ENCODE measurements at regions not wholly inside any gene's neighbourhood (a gene's known extent, or its start where the extent isn't known, plus 50 kb on each side); places are given as distances from the start of the nearest gene placed in this dataset.

- DNase-seq (ENCODE audit: low read depth) (no peak), FAIRE-seq (no peak)
- Histone ChIP-seq H4K20me1 (ENCODE audit: insufficient read depth, low read length) (no peaks in the 10 kb centered on the region), H3K79me2 (ENCODE audit: insufficient read depth, low read length) (no peaks in the 10 kb centered on the region), H3K4me1 (ENCODE audit: insufficient read depth, low read length) (no peaks in the 10 kb centered on the region), H3K36me3 (ENCODE audit: insufficient read depth, low read length) (no peaks in the 10 kb centered on the region), H3K27me3 (ENCODE audit: insufficient read depth, low read length) (no peaks in the 10 kb centered on the region), H3K4me2 (ENCODE audit: low read length) (no peak overlapping the region), H3K9me3 (ENCODE audit: insufficient read depth, low read depth, low read length) (no peaks in the 10 kb centered on the region), H3K27ac (ENCODE audit: low read depth, low read length) (no peak overlapping the region), H3K9ac (ENCODE audit: low read length) (no peak overlapping the region), H2AFZ (ENCODE audit: low read depth, low read length) (no peak overlapping the region), H3K4me3 (ENCODE audit: insufficient read depth, low read depth, low read length) (no peak overlapping the region)
- no peaks in the 10 kb centered on the region for H3K4me1 Mint-ChIP-seq (ENCODE audit: low read depth, unreplicated experiment)
- TF ChIP-seq EZH2 (IDR thresholded peaks at IDR 0.05; ENCODE audit: insufficient read depth, low read length) (no peak), CTCF (IDR thresholded peaks at IDR 0.05; ENCODE audit: insufficient read depth, low read depth, low read length) (no peak)
- H3K36me3 Mint-ChIP-seq (ENCODE audit: low read depth, unreplicated experiment), result peaks cover 1% of the 10 kb centered on the region
- peaks cover 11% of the 10 kb centered on the region for H3K27me3 Mint-ChIP-seq (ENCODE audit: low read depth, unreplicated experiment)
- peaks cover 7% of the 10 kb centered on the region for H3K9me3 Mint-ChIP-seq (ENCODE audit: unreplicated experiment)
- no peak overlapping the region for H3K4me3 Mint-ChIP-seq (ENCODE audit: unreplicated experiment)
- H3K27ac Mint-ChIP-seq (ENCODE audit: unreplicated experiment), result no peak overlapping the region
Measured at GRCh38 chr16:65933703-65934102, 432.8 kb upstream of the CDH5 start.

- Histone ChIP-seq H3K27ac (ENCODE audit: low read depth, low read length) (no peak overlapping the region), H2AFZ (ENCODE audit: low read depth, low read length) (no peak overlapping the region), H3K36me3 (ENCODE audit: insufficient read depth, low read length) (no peaks in the 10 kb centered on the region), H3K4me3 (ENCODE audit: insufficient read depth, low read depth, low read length) (no peak overlapping the region), H3K4me2 (ENCODE audit: low read length) (no peak overlapping the region), H3K9me3 (ENCODE audit: insufficient read depth, low read depth, low read length) (no peaks in the 10 kb centered on the region), H3K27me3 (ENCODE audit: insufficient read depth, low read length) (no peaks in the 10 kb centered on the region), H3K79me2 (ENCODE audit: insufficient read depth, low read length) (no peaks in the 10 kb centered on the region), H3K9ac (ENCODE audit: low read length) (no peak overlapping the region), H3K4me1 (ENCODE audit: insufficient read depth, low read length) (no peaks in the 10 kb centered on the region), H4K20me1 (ENCODE audit: insufficient read depth, low read length) (no peaks in the 10 kb centered on the region)
- TF ChIP-seq EZH2 (IDR thresholded peaks at IDR 0.05; ENCODE audit: insufficient read depth, low read length) (no peak), CTCF (IDR thresholded peaks at IDR 0.05; ENCODE audit: insufficient read depth, low read depth, low read length) (no peak)
- H3K9me3 Mint-ChIP-seq (ENCODE audit: unreplicated experiment), result peaks cover 7% of the 10 kb centered on the region
- H3K36me3 Mint-ChIP-seq (ENCODE audit: low read depth, unreplicated experiment), result peaks cover 1% of the 10 kb centered on the region
- H3K27me3 Mint-ChIP-seq (ENCODE audit: low read depth, unreplicated experiment), result peaks cover 11% of the 10 kb centered on the region
- H3K4me1 Mint-ChIP-seq (ENCODE audit: low read depth, unreplicated experiment), result no peaks in the 10 kb centered on the region
- FAIRE-seq (no peak), DNase-seq (ENCODE audit: low read depth) (no peak)
- no peak overlapping the region for H3K4me3 Mint-ChIP-seq (ENCODE audit: unreplicated experiment)
- H3K27ac Mint-ChIP-seq (ENCODE audit: unreplicated experiment), result no peak overlapping the region
Measured at GRCh38 chr16:65932350-65933072, 434.0 kb upstream of the CDH5 start.

- Histone ChIP-seq H3K4me3 (ENCODE audit: insufficient read depth, low read depth, low read length) (no peak overlapping the region), H4K20me1 (ENCODE audit: insufficient read depth, low read length) (no peaks in the 10 kb centered on the region), H3K27ac (ENCODE audit: low read depth, low read length) (no peak overlapping the region), H3K27me3 (ENCODE audit: insufficient read depth, low read length) (peaks cover 4% of the 10 kb centered on the region), H3K4me1 (ENCODE audit: insufficient read depth, low read length) (no peaks in the 10 kb centered on the region), H3K4me2 (ENCODE audit: low read length) (no peak overlapping the region), H3K79me2 (ENCODE audit: insufficient read depth, low read length) (no peaks in the 10 kb centered on the region), H3K36me3 (ENCODE audit: insufficient read depth, low read length) (no peaks in the 10 kb centered on the region), H3K9ac (ENCODE audit: low read length) (no peak overlapping the region), H2AFZ (ENCODE audit: low read depth, low read length) (no peak overlapping the region), H3K9me3 (ENCODE audit: insufficient read depth, low read depth, low read length) (no peaks in the 10 kb centered on the region)
- DNase-seq (ENCODE audit: low read depth), result no peak
- H3K4me1 Mint-ChIP-seq (ENCODE audit: low read depth, unreplicated experiment), result peaks cover 2% of the 10 kb centered on the region
- no peak overlapping the region for H3K4me3 Mint-ChIP-seq (ENCODE audit: unreplicated experiment)
- no peaks in the 10 kb centered on the region for H3K36me3 Mint-ChIP-seq (ENCODE audit: low read depth, unreplicated experiment)
- H3K27me3 Mint-ChIP-seq (ENCODE audit: low read depth, unreplicated experiment), result peaks cover 25% of the 10 kb centered on the region
- H3K27ac Mint-ChIP-seq (ENCODE audit: unreplicated experiment), result no peak overlapping the region
- no peak for TF ChIP-seq EZH2 (IDR thresholded peaks at IDR 0.05; ENCODE audit: insufficient read depth, low read length)
- TF ChIP-seq CTCF (IDR thresholded peaks at IDR 0.05; ENCODE audit: insufficient read depth, low read depth, low read length), result no peak
- no peak for FAIRE-seq
- H3K9me3 Mint-ChIP-seq (ENCODE audit: unreplicated experiment), result no peaks in the 10 kb centered on the region
Measured at GRCh38 chr16:65922923-65923322, 443.6 kb upstream of the CDH5 start.
